H1 (cell line): ENCODE measurements at regions not wholly inside any gene's neighbourhood (a gene's known extent, or its start where the extent isn't known, plus 50 kb on each side); places are given as distances from the start of the nearest gene placed in this dataset.

Experiments
- CTCF ChIA-PET: fragments of 300-600 bp; sonication (Branson Sonifier 250); formaldehyde crosslinking; loops from one replicate; lab custom pipeline; 2021; ENCODE audit not compliant: partially characterized antibody; lab: Charles Lee
- POLR2A ChIA-PET: fragments of 300-600 bp; sonication (Branson Sonifier 250); formaldehyde crosslinking; loops from one replicate; lab custom pipeline; 2021; ENCODE audit warnings: inconsistent platforms; ENCODE audit not compliant: partially characterized antibody; lab: Charles Lee
- DNase-seq, 2 experiments: peaks; one replicate each; pipeline versions ENCODE4 v3.0.0 to v3.0.0-alpha.2; 2010 to 2022; ENCODE audit warnings: low spot score in 2 of 2, low read depth in 1 of 2, mixed read lengths in 1 of 2
- FAIRE-seq: peaks from 2 replicates; lab custom pipeline; 2011; peaks lifted over from hg19 to GRCh38; lab: Jason Lieb, UNC
- H2AFZ ChIP-seq: 2 replicates; pipeline ENCODE4 v1.8.1; 2012; ENCODE audit warnings: low read length, inconsistent platforms
- H2AK5ac ChIP-seq: 2 replicates; pipeline ENCODE4 v1.6.1; 2013; ENCODE audit warnings: low read depth, low read length
- H2BK120ac ChIP-seq: replicated peaks from 2 replicates; pipeline ENCODE3; 2013; ENCODE audit warnings: low read depth, low read length, inconsistent platforms
- H2BK12ac ChIP-seq: 2 replicates; pipeline ENCODE4 v1.6.1; 2013; ENCODE audit warnings: low read depth, low read length
- H2BK15ac ChIP-seq: 2 replicates; pipeline ENCODE4 v1.6.1; 2013; ENCODE audit warnings: low read length
- H2BK20ac ChIP-seq: 2 replicates; pipeline ENCODE4 v1.6.1; 2013; ENCODE audit warnings: low read length
- H2BK5ac ChIP-seq: 2 replicates; pipeline ENCODE4 v1.6.1; 2013; ENCODE audit warnings: low read depth, low read length
- H3K14ac ChIP-seq: 2 replicates; pipeline ENCODE4 v1.6.1; 2013; ENCODE audit warnings: inconsistent platforms; ENCODE audit not compliant: insufficient read length
- H3K18ac ChIP-seq: 2 replicates; pipeline ENCODE4 v1.6.1; 2013; ENCODE audit warnings: low read length; ENCODE audit errors: extremely low read depth
- H3K23ac ChIP-seq: 2 replicates; pipeline ENCODE4 v1.6.1; 2013; ENCODE audit warnings: inconsistent platforms; ENCODE audit not compliant: insufficient read length
- H3K23me2 ChIP-seq: 2 replicates; pipeline ENCODE4 v1.6.1; 2013; ENCODE audit warnings: low read depth, low read length
- H3K27ac ChIP-seq: 2 replicates; pipeline ENCODE4 v1.6.1; 2011; ENCODE audit warnings: low read depth, low read length, inconsistent platforms
- H3K27me3 ChIP-seq, 4 experiments: replicated peaks in 1 of 4; 1 replicate in 1 of 4; 2 replicates in 3 of 4; pipeline versions ENCODE4 v1.6.1 to v1.8.1; 2011 to 2013; ENCODE audit warnings: low read length in 3 of 4, mild to moderate bottlenecking in 3 of 4, inconsistent platforms in 2 of 4, mixed read lengths in 2 of 4, moderate library complexity in 1 of 4; ENCODE audit not compliant: control insufficient read depth in 3 of 4, insufficient read depth in 3 of 4; ENCODE audit errors: extremely low read depth in 1 of 4
- H3K36me3 ChIP-seq, 4 experiments: 2 replicates each; pipeline versions ENCODE4 v1.6.1 to v1.8.1; 2011 to 2013; ENCODE audit warnings: mild to moderate bottlenecking in 4 of 4, low read length in 3 of 4, moderate library complexity in 2 of 4, control low read depth in 1 of 4, inconsistent platforms in 1 of 4; ENCODE audit not compliant: insufficient read depth in 4 of 4, control insufficient read depth in 2 of 4
- H3K4ac ChIP-seq: replicated peaks from 2 replicates; pipeline ENCODE3; 2013; ENCODE audit warnings: low read length, low read depth, mixed read lengths, inconsistent platforms; ENCODE audit not compliant: insufficient read length
- H3K4me1 ChIP-seq, 4 experiments: replicated peaks in 1 of 4; 1 replicate in 1 of 4; 2 replicates in 3 of 4; pipeline versions ENCODE4 v1.6.1 to v1.8.1; 2011 to 2013; ENCODE audit warnings: low read length in 3 of 4, inconsistent platforms in 2 of 4, mixed read lengths in 1 of 4; ENCODE audit not compliant: insufficient read depth in 4 of 4, control insufficient read depth in 3 of 4
- H3K4me2 ChIP-seq, 2 experiments: 2 replicates each; pipeline versions ENCODE4 v1.6.1 to v1.8.1; 2011 to 2013; ENCODE audit warnings: low read depth in 2 of 2, low read length in 2 of 2, control low read depth in 1 of 2, inconsistent platforms in 1 of 2, mild to moderate bottlenecking in 1 of 2; ENCODE audit not compliant: insufficient read depth in 1 of 2
- H3K4me3 ChIP-seq, 4 experiments: fragments of 200-600, 300-600 bp in 1 of 4; sonication (generic), shearing (Covaris generic), sonication (Bioruptor Twin) in 1 of 4; 2 replicates each; pipeline versions ENCODE4 v1.5.1 to v1.8.1; 2011 to 2016; ENCODE audit warnings: low read length in 4 of 4, low read depth in 3 of 4, control low read depth in 2 of 4, inconsistent platforms in 2 of 4, mild to moderate bottlenecking in 2 of 4, mixed read lengths in 1 of 4, moderate library complexity in 1 of 4; ENCODE audit not compliant: insufficient read depth in 2 of 4; ENCODE audit errors: extremely low read depth in 1 of 4
- H3K56ac ChIP-seq: replicated peaks from 2 replicates; pipeline ENCODE3; 2013; ENCODE audit warnings: low read depth, mild to moderate bottlenecking, mixed read lengths, low read length, inconsistent platforms; ENCODE audit not compliant: insufficient read length
- H3K79me1 ChIP-seq: 2 replicates; pipeline ENCODE4 v1.6.1; 2013; ENCODE audit warnings: low read depth, low read length, control low read depth
- H3K79me2 ChIP-seq, 2 experiments: 2 replicates each; pipeline versions ENCODE4 v1.6.1 to v1.8.1; 2012 to 2013; ENCODE audit warnings: low read length in 2 of 2, mild to moderate bottlenecking in 2 of 2, inconsistent platforms in 1 of 2; ENCODE audit not compliant: insufficient read depth in 2 of 2, control insufficient read depth in 1 of 2
- H3K9ac ChIP-seq, 4 experiments: replicated peaks in 1 of 4; 1 replicate in 1 of 4; 2 replicates in 3 of 4; pipeline versions ENCODE4 v1.6.1 to v1.8.1; 2011 to 2013; ENCODE audit warnings: low read depth in 3 of 4, low read length in 3 of 4, control low read depth in 2 of 4, mild to moderate bottlenecking in 2 of 4, moderate library complexity in 2 of 4, inconsistent platforms in 1 of 4; ENCODE audit errors: extremely low read depth in 1 of 4
- H3K9me3 ChIP-seq, 2 experiments: 2 replicates each; pipeline versions ENCODE4 v1.6.1 to v1.8.1; 2012 to 2013; ENCODE audit warnings: mild to moderate bottlenecking in 2 of 2, moderate library complexity in 2 of 2, control low read depth in 1 of 2, inconsistent platforms in 1 of 2, low read depth in 1 of 2, low read length in 1 of 2, mixed read lengths in 1 of 2; ENCODE audit not compliant: insufficient read depth in 2 of 2
- H4K20me1 ChIP-seq, 2 experiments: replicated peaks in 1 of 2; 2 replicates each; pipeline versions ENCODE3 to v1.8.1; 2011 to 2013; ENCODE audit warnings: inconsistent platforms in 2 of 2, low read length in 2 of 2, mild to moderate bottlenecking in 1 of 2; ENCODE audit not compliant: insufficient read depth in 2 of 2, control insufficient read depth in 1 of 2
- H4K5ac ChIP-seq: 2 replicates; pipeline ENCODE4 v1.6.1; 2013; ENCODE audit warnings: low read length, low read depth, mixed read lengths, inconsistent platforms; ENCODE audit not compliant: insufficient read length
- H4K8ac ChIP-seq: 2 replicates; pipeline ENCODE4 v1.8.0; 2013; ENCODE audit warnings: mild to moderate bottlenecking, moderate library complexity, low read length, inconsistent platforms; ENCODE audit not compliant: insufficient read depth; ENCODE audit errors: extremely low read depth
- H4K91ac ChIP-seq: replicated peaks from 2 replicates; pipeline ENCODE3; 2013; ENCODE audit warnings: low read length, mixed read lengths, inconsistent platforms; ENCODE audit not compliant: insufficient read length
- ASH2L ChIP-seq: fragments of 200-600, 300-600 bp; sonication (generic); IDR thresholded peaks from one replicate; pipeline ENCODE4 v1.7.1; 2017; ENCODE audit warnings: low read length
- ATF3 ChIP-seq: IDR thresholded peaks from 2 replicates; pipeline ENCODE4 v1.6.1; 2011; ENCODE audit warnings: low read depth, mild to moderate bottlenecking, low read length; ENCODE audit not compliant: insufficient read depth
- BCL11A ChIP-seq, 2 experiments: IDR thresholded peaks; one replicate each; pipeline ENCODE4 v1.6.1; 2011; ENCODE audit warnings: low read depth in 2 of 2, low read length in 2 of 2, mild to moderate bottlenecking in 2 of 2
- CHD1 ChIP-seq: IDR thresholded peaks from 2 replicates; pipeline ENCODE4 v1.6.1; 2012; ENCODE audit warnings: low read depth, low read length, improper control_type of control experiment
- EP300 ChIP-seq, 2 experiments: IDR thresholded peaks; 1 replicate in 1 of 2; 2 replicates in 1 of 2; pipeline ENCODE4 v1.6.1; 2011 to 2012; ENCODE audit warnings: low read depth in 2 of 2, low read length in 2 of 2, mild to moderate bottlenecking in 2 of 2, borderline replicate concordance in 1 of 2, inconsistent platforms in 1 of 2, moderate library complexity in 1 of 2
- GABPA ChIP-seq: IDR thresholded peaks from 2 replicates; pipeline ENCODE4 v1.6.1; 2011; ENCODE audit warnings: mild to moderate bottlenecking, low read length, moderate library complexity, borderline replicate concordance; ENCODE audit not compliant: insufficient read depth
- GTF2F1 ChIP-seq: IDR thresholded peaks from 2 replicates; pipeline ENCODE4 v1.6.1; 2012; ENCODE audit warnings: low read depth, low read length, improper control_type of control experiment, borderline replicate concordance
- KDM5A ChIP-seq: fragments of 200-600 bp; IDR thresholded peaks from 2 replicates; pipeline ENCODE4 v1.7.1; 2012; ENCODE audit warnings: mild to moderate bottlenecking, low read length, inconsistent platforms, mixed read lengths
- RAD21 ChIP-seq, 2 experiments: IDR thresholded peaks in 1 of 2; conservative IDR thresholded peaks in 1 of 2; 2 replicates each; pipeline ENCODE4 v1.6.1; 2011; ENCODE audit warnings: low read depth in 2 of 2, low read length in 2 of 2, improper control_type of control experiment in 1 of 2, inconsistent platforms in 1 of 2, mild to moderate bottlenecking in 1 of 2, moderate library complexity in 1 of 2
- RFX5 ChIP-seq: IDR thresholded peaks from 2 replicates; pipeline ENCODE4 v1.6.1; 2011; ENCODE audit warnings: low read depth, low read length, improper control_type of control experiment, borderline replicate concordance
- SIRT6 ChIP-seq: IDR thresholded peaks from one replicate; pipeline ENCODE4 v1.7.1; 2012; ENCODE audit warnings: low read length, inconsistent platforms
- SP1 ChIP-seq: IDR thresholded peaks from 2 replicates; pipeline ENCODE4 v1.6.1; 2011; ENCODE audit warnings: low read depth, low read length
- TAF7 ChIP-seq: optimal IDR thresholded peaks from 2 replicates; pipeline ENCODE3; 2011; ENCODE audit warnings: low read depth, mild to moderate bottlenecking, inconsistent platforms, low read length, moderate library complexity, borderline replicate concordance

DNA sequence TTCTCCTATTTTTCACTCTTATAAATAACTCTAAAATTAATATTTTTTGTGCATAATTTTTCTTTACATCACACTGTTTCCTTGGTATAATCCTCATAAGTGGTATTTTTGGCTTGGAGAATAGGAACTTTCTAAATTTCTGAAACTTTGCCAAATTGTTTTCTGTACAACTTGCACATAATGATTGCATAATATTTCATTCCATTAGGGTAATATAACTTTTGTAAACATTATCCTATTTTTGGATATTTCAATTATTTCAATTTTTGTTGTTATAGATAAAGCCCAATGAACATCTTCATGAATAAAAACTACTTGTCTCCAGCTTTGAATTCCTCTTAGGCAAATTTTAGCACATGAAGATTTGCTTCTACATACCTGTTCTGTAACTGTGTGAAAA is 135.9 kb downstream of the ELAPOR2 start:
- no peaks in the 10 kb centered on the region for H3K9me3 ChIP-seq
- H2BK12ac ChIP-seq: no peak overlapping the region
- no peak overlapping the region for H2BK120ac ChIP-seq
- no peak overlapping the region for H4K91ac ChIP-seq
- no peak overlapping the region for H2BK20ac ChIP-seq
- H4K5ac ChIP-seq: no peak overlapping the region
- no peak overlapping the region for H2BK15ac ChIP-seq
- H4K20me1 ChIP-seq: peaks cover 0 to 4% of the 10 kb centered on the region in 2 experiments
- peaks cover 0 to 15% (median 5%) of the 10 kb centered on the region in 4 experiments; a peak in 4 of 8 replicates for H3K36me3 ChIP-seq
- H3K18ac ChIP-seq: no peak overlapping the region
- no peak overlapping the region for H2BK5ac ChIP-seq
- no peak overlapping the region for H3K4ac ChIP-seq
- POLR2A ChIA-PET: no interaction called here
- H3K9ac ChIP-seq: no peak overlapping the region
- TF ChIP-seq EP300 (IDR thresholded peaks at IDR 0.05; ENCODE audit: borderline replicate concordance in 1 of 2, low read depth in 2 of 2, low read length in 2 of 2) (no peak), SIRT6 (no peak), RFX5 (no peak), RAD21 (IDR thresholded peaks at IDR 0.05 in 1 of 2, conservative IDR thresholded peaks at IDR 0.05 in 1 of 2; ENCODE audit: low read depth in 2 of 2, low read length in 2 of 2) (no peak), KDM5A (no peak), GABPA (no peak), GTF2F1 (no peak), ATF3 (no peak), SP1 (no peak), CHD1 (no peak), BCL11A (IDR thresholded peaks at IDR 0.05; ENCODE audit: low read depth in 2 of 2, low read length in 2 of 2) (no peak), TAF7 (no peak), ASH2L (no peak)
- no peak overlapping the region for H3K14ac ChIP-seq
- H3K4me2 ChIP-seq: no peak overlapping the region
- H3K27me3 ChIP-seq: peaks cover 2 to 12% (median 6%) of the 10 kb centered on the region in 4 experiments; a peak in 4 of 7 replicates
- no peaks in the 10 kb centered on the region for H3K79me1 ChIP-seq
- CTCF ChIA-PET: interaction anchor here (0.6 to 1.2 kb wide), 4 partner anchors 19 to 351 kb away, joined by 3 to 4 read pairs (median 4); no protein-coding TSS in a partner anchor
- FAIRE-seq (no peak), DNase-seq (no peak)
- H4K8ac ChIP-seq: no peak overlapping the region
- no peak overlapping the region for H3K56ac ChIP-seq
- no peak overlapping the region for H3K23ac ChIP-seq
- H3K4me1 ChIP-seq: no peaks in the 10 kb centered on the region
- no peak overlapping the region for H2AFZ ChIP-seq
- H3K79me2 ChIP-seq: no peaks in the 10 kb centered on the region
- H3K27ac ChIP-seq: no peak overlapping the region
- H3K23me2 ChIP-seq: no peaks in the 10 kb centered on the region
- H3K4me3 ChIP-seq: no peak overlapping the region
- H2AK5ac ChIP-seq: no peak overlapping the region
